ENCODE measurements at regions not wholly inside any gene's neighbourhood (a gene's known extent, or its start where the extent isn't known, plus 50 kb on each side); places are given as distances from the start of the nearest gene placed in this dataset.

DNA sequence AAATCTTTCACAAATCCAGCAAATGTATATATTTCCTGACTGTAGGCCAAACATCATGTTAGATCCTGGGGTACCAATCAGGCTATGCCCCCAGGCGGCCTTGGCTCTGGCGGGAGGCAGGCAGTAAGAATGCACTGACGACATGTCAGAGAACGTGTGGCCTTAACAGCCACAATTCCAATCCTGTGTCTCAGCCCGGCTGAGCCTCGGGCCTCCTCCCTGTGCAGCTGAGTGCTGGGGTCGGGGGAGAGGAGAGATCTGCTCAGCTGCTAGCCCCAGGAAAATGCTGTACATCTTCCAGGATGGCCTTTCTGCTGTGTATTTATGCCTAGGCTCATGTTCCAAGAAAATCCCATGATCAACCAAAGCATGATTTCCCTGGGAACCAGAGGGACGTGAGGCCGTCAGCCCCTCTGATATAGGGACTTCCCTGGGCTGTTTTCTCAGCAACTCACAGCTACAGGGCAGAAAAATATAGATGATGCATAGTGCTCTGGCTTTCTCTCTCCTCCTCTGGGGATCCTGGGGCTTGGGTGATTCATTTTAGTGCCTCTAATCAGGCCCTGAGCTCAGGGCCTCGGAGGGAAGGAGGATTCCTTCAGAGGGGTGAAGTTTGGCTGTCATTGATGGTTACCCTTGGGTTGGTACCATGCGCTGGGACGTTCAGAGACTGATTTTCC lies 604.0 kb downstream of the HS3ST4 start:
- 15% methylated on average over 12 of the region's 12 CpGs for WGBS, 2 experiments (ENCODE audit: low coverage in 1 of 2, low lambda C conversion rate in 2 of 2, missing lambda C conversion rate in 2 of 2)
- Histone ChIP-seq H3K9me2 (ENCODE audit: insufficient read depth) (no peaks in the 10 kb centered on the region), H3K9me3 (ENCODE audit: low read depth) (no peaks in the 10 kb centered on the region), H3K36me3 (ENCODE audit: low read depth) (no peaks in the 10 kb centered on the region), H3K27me3 (replicated peaks; ENCODE audit: insufficient read depth) (no peaks in the 10 kb centered on the region), H3K27ac (no peak overlapping the region), H3K79me2 (ENCODE audit: insufficient read depth) (no peaks in the 10 kb centered on the region), H3K9ac (no peak overlapping the region), H3K4me2 (ENCODE audit: unreplicated experiment) (no peak overlapping the region), H3K4me1 (ENCODE audit: insufficient read depth) (no peaks in the 10 kb centered on the region), H3F3A (ENCODE audit: insufficient read depth) (no peaks in the 10 kb centered on the region), H4K20me1 (ENCODE audit: insufficient read depth) (no peaks in the 10 kb centered on the region), H2AFZ (no peak overlapping the region), H3K4me3 (no peak overlapping the region)
- DNase-seq, result peak; percentile 0
- in situ Hi-C loops (cut with MboI), result no loop called here
- TF ChIP-seq EZH2 (IDR thresholded peaks at IDR 0.05; ENCODE audit: insufficient read depth, poor library complexity, severe bottlenecking), result no peak
- TF ChIP-seq EZH2phosphoT487 (IDR thresholded peaks at IDR 0.05; ENCODE audit: insufficient read depth, low read depth), result no peak

DNA sequence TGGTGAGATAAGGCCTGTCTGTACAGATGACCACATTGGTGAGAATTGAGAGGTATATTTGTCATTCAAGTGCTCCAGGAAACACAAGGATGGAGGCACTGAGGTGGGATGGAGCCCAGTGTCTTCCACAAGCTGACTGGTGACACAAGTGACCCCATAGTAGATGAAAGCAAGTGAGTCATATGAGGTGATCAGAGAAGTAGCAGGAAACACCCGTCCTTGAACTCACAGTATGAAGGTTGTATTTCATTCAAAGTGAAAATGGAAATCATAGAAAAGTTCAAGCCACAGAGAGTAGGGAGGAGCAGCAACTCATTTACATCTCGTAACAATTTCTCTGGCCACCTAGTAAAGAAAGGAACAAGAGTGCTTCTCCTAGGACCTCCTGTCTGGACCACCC lies 609.8 kb downstream of the HS3ST4 start:
- no peaks in the 10 kb centered on the region for H3K79me2 ChIP-seq (ENCODE audit: insufficient read depth)
- DNase-seq, result no peak
- H3K27me3 ChIP-seq (replicated peaks; ENCODE audit: insufficient read depth), result no peaks in the 10 kb centered on the region
- TF ChIP-seq EZH2 (IDR thresholded peaks at IDR 0.05; ENCODE audit: insufficient read depth, poor library complexity, severe bottlenecking), result no peak
- TF ChIP-seq EZH2phosphoT487 (IDR thresholded peaks at IDR 0.05; ENCODE audit: insufficient read depth, low read depth), result no peak
- H4K20me1 ChIP-seq (ENCODE audit: insufficient read depth), result no peaks in the 10 kb centered on the region
- no peaks in the 10 kb centered on the region for H3K9me2 ChIP-seq (ENCODE audit: insufficient read depth)
- H3K27ac ChIP-seq, result no peak overlapping the region
- no peaks in the 10 kb centered on the region for H3K4me1 ChIP-seq (ENCODE audit: insufficient read depth)
- no peak overlapping the region for H3K9ac ChIP-seq
- H3F3A ChIP-seq (ENCODE audit: insufficient read depth), result no peaks in the 10 kb centered on the region
- no peak overlapping the region for H3K4me3 ChIP-seq
- H3K4me2 ChIP-seq (ENCODE audit: unreplicated experiment), result no peak overlapping the region
- in situ Hi-C loops (cut with MboI), result no loop called here
- WGBS, 2 experiments (ENCODE audit: low coverage in 1 of 2, low lambda C conversion rate in 2 of 2, missing lambda C conversion rate in 2 of 2), result 6 to 16% methylated on average over 2 of the region's 2 CpGs
- no peaks in the 10 kb centered on the region for H3K9me3 ChIP-seq (ENCODE audit: low read depth)
- H2AFZ ChIP-seq, result no peak overlapping the region
- H3K36me3 ChIP-seq (ENCODE audit: low read depth), result no peaks in the 10 kb centered on the region

DNA sequence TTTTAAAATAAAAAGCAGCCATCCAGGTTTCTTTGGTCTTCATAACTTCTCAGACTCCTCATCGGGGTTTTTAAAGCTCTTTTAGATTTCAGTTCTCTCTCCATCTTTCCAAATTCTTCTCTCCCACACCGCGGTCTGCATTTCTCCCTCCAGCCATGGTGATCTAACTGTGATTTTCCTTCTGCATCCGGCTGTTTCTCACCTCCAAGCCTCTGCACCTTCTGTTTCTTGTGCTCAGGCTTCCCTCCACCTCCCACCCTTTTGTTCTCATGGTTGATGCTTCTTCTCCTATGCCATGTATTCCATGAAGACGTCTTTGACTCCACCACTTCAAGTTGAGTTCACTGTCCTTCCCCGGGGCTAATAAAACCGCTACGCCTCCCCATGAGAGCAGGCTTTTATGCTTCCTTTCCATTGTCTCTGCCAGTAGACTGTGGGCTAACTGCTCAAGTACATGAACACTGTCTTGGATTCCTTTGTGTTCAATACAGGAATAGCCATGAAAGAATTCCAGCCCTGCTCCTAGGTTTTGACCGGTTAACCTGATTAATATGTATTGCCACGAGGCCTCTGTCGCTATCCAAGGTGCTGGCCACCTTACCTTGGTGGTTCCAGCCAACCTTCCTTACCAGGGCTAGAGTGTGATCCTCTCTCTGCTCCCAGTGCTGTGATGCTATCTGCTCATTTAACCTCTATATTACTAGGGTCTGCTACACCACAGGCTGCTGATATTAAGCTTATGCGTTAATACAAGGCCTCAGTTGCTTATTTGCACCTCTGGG lies 625.1 kb downstream of the HS3ST4 start:
- WGBS, 2 experiments (ENCODE audit: low coverage in 1 of 2, low lambda C conversion rate in 2 of 2, missing lambda C conversion rate in 2 of 2), result 30 to 34% methylated on average over 12 of the region's 12 CpGs
- Histone ChIP-seq H3K4me1 (ENCODE audit: insufficient read depth) (no peaks in the 10 kb centered on the region), H3K4me2 (ENCODE audit: unreplicated experiment) (no peak overlapping the region), H3K27ac (no peak overlapping the region), H2AFZ (no peak overlapping the region), H3K36me3 (ENCODE audit: low read depth) (no peaks in the 10 kb centered on the region), H3K9ac (no peak overlapping the region), H3K9me3 (ENCODE audit: low read depth) (no peaks in the 10 kb centered on the region), H3K79me2 (ENCODE audit: insufficient read depth) (no peaks in the 10 kb centered on the region), H4K20me1 (ENCODE audit: insufficient read depth) (no peaks in the 10 kb centered on the region), H3F3A (ENCODE audit: insufficient read depth) (no peaks in the 10 kb centered on the region), H3K9me2 (ENCODE audit: insufficient read depth) (no peaks in the 10 kb centered on the region), H3K4me3 (no peak overlapping the region), H3K27me3 (replicated peaks; ENCODE audit: insufficient read depth) (no peaks in the 10 kb centered on the region)
- in situ Hi-C loops (cut with MboI), result no loop called here
- no peak for TF ChIP-seq EZH2 (IDR thresholded peaks at IDR 0.05; ENCODE audit: insufficient read depth, poor library complexity, severe bottlenecking)
- DNase-seq, result no peak

DNA sequence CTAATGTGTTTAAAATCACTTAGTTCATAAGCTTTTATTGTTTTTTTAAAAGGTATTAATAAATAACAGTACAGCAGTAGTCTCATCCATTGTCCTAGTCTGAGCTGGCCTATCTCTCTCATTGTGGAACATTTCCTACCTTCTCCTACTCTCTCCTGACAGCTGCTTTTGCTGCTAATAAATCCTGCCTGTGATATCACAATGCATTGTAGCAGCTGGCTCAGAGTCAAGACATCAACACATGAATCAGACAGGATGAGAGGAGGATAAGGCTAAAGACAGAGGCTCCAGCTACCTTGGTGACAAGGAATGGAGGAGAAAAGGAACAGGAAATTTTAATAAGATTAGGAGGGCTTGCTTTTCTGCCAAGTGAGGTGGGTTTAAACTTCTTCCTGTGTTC lies 626.1 kb downstream of the HS3ST4 start:
- Histone ChIP-seq H3K4me1 (ENCODE audit: insufficient read depth) (no peaks in the 10 kb centered on the region), H3K27ac (no peak overlapping the region), H3K79me2 (ENCODE audit: insufficient read depth) (no peaks in the 10 kb centered on the region), H3K9me3 (ENCODE audit: low read depth) (no peaks in the 10 kb centered on the region), H3K27me3 (replicated peaks; ENCODE audit: insufficient read depth) (no peaks in the 10 kb centered on the region), H3K9me2 (ENCODE audit: insufficient read depth) (no peaks in the 10 kb centered on the region), H4K20me1 (ENCODE audit: insufficient read depth) (no peaks in the 10 kb centered on the region), H3K4me2 (ENCODE audit: unreplicated experiment) (no peak overlapping the region), H3F3A (ENCODE audit: insufficient read depth) (no peaks in the 10 kb centered on the region), H2AFZ (no peak overlapping the region), H3K36me3 (ENCODE audit: low read depth) (no peaks in the 10 kb centered on the region), H3K9ac (no peak overlapping the region), H3K4me3 (no peak overlapping the region)
- no peak for DNase-seq
- TF ChIP-seq EZH2 (IDR thresholded peaks at IDR 0.05; ENCODE audit: insufficient read depth, poor library complexity, severe bottlenecking) (no peak), EZH2phosphoT487 (IDR thresholded peaks at IDR 0.05; ENCODE audit: insufficient read depth, low read depth) (no peak)
- in situ Hi-C loops (cut with MboI), result no loop called here
